Astrocyte (in vitro differentiated cells and primary cell): ENCODE measurements at regions not wholly inside any gene's neighbourhood (a gene's known extent, or its start where the extent isn't known, plus 50 kb on each side); places are given as distances from the start of the nearest gene placed in this dataset.

Experiments
- CTCF ChIP-seq: IDR thresholded peaks from 2 replicates; pipeline ENCODE4 v1.5.1; 2011; ENCODE audit warnings: low read depth, mild to moderate bottlenecking, inconsistent platforms, low read length, moderate library complexity; ENCODE audit not compliant: insufficient read depth
- EZH2 ChIP-seq: IDR thresholded peaks from 2 replicates; pipeline ENCODE4 v1.6.1; 2012; ENCODE audit warnings: mild to moderate bottlenecking, low read length, inconsistent platforms; ENCODE audit not compliant: insufficient read depth

GRCh38 chr17:77361986-77362620, 221.3 kb downstream of the SEC14L1 start:
- TF ChIP-seq CTCF (no peak), EZH2 (no peak)
